Breast epithelium (tissue), 3 donors: ENCODE measurements at regions not wholly inside any gene's neighbourhood (a gene's known extent, or its start where the extent isn't known, plus 50 kb on each side); places are given as distances from the start of the nearest gene placed in this dataset.

ENCODE experiments used
- POLR2AphosphoS5 ChIP-seq, 3 donors: sonication (generic); formaldehyde crosslinking; IDR thresholded peaks; one replicate each; pipeline ENCODE4 v1.6.1; 2017; ENCODE audit warnings: antibody characterized with exemption in 3 of 3
- TF ChIP-seq, protein P1 (sequence below), 3 donors: fragments of 450-650 bp; IDR thresholded peaks; one replicate each; pipeline ENCODE4 v1.5.1; 2016 to 2017; ENCODE audit warnings: antibody characterized with exemption in 3 of 3, mild to moderate bottlenecking in 3 of 3, moderate library complexity in 3 of 3

DNA sequence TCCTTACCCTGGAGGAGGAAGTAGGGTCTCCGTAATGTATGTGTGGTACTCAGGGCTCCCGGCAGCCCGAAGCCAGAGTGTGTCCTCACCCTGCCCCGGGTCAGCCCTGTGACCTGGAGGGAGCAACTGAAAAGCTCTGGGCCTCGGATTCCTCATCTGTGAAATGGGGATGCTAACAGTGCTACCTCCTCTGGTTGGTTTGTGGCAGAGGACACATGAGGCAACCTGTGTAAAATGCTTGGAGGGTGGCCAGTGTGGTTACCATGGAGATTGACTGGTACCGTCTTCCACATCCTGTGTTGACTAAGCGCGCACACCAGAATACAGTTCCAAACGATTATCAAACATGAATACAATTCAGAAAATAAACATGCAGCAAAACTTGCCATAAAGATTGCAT, 163.8 kb upstream of the KLF6 start:
- TF ChIP-seq, protein P1, sequence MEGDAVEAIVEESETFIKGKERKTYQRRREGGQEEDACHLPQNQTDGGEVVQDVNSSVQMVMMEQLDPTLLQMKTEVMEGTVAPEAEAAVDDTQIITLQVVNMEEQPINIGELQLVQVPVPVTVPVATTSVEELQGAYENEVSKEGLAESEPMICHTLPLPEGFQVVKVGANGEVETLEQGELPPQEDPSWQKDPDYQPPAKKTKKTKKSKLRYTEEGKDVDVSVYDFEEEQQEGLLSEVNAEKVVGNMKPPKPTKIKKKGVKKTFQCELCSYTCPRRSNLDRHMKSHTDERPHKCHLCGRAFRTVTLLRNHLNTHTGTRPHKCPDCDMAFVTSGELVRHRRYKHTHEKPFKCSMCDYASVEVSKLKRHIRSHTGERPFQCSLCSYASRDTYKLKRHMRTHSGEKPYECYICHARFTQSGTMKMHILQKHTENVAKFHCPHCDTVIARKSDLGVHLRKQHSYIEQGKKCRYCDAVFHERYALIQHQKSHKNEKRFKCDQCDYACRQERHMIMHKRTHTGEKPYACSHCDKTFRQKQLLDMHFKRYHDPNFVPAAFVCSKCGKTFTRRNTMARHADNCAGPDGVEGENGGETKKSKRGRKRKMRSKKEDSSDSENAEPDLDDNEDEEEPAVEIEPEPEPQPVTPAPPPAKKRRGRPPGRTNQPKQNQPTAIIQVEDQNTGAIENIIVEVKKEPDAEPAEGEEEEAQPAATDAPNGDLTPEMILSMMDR (IDR thresholded peaks at IDR 0.05), result no peak
- no peak for TF ChIP-seq POLR2AphosphoS5 (IDR thresholded peaks at IDR 0.05)
